GM12891 (cell line): ENCODE measurements at regions not wholly inside any gene's neighbourhood (a gene's known extent, or its start where the extent isn't known, plus 50 kb on each side); places are given as distances from the start of the nearest gene placed in this dataset.
"Not testable (repeated sequence)": the region's sequence is repeated elsewhere in the genome, so short reads cannot be mapped to it uniquely, and the experiment has no call there.

Experiments used
- DNase-seq: peaks from one replicate; pipeline ENCODE4 v3.0.0; 2011; ENCODE audit warnings: low spot score; ENCODE audit not compliant: insufficient read length
- FAIRE-seq: peaks from 2 replicates; lab custom pipeline; 2011; peaks lifted over from hg19 to GRCh38; lab: Jason Lieb, UNC
- PAX5 ChIP-seq: IDR thresholded peaks from 2 replicates; pipeline ENCODE4 v1.6.1; 2011; ENCODE audit warnings: low read length, moderate library complexity, mild to moderate bottlenecking; ENCODE audit not compliant: insufficient read depth, severe bottlenecking
- POLR2A ChIP-seq: IDR thresholded peaks from 2 replicates; pipeline ENCODE4 v1.6.1; 2011; ENCODE audit warnings: low read depth, low read length, control low read depth
- POLR2AphosphoS5 ChIP-seq: IDR thresholded peaks from 2 replicates; pipeline ENCODE4 v1.6.1; 2011; ENCODE audit warnings: low read depth, low read length, control low read depth
- POU2F2 ChIP-seq: IDR thresholded peaks from 2 replicates; pipeline ENCODE4 v1.6.1; 2011; ENCODE audit warnings: low read depth, mild to moderate bottlenecking, control low read depth, low read length, moderate library complexity
- SPI1 ChIP-seq: IDR thresholded peaks from 2 replicates; pipeline ENCODE4 v1.6.1; 2011; ENCODE audit warnings: low read depth, low read length, control low read depth
- TAF1 ChIP-seq: IDR thresholded peaks from 2 replicates; pipeline ENCODE4 v1.6.1; 2011; ENCODE audit warnings: low read depth, low read length, control low read depth

DNA sequence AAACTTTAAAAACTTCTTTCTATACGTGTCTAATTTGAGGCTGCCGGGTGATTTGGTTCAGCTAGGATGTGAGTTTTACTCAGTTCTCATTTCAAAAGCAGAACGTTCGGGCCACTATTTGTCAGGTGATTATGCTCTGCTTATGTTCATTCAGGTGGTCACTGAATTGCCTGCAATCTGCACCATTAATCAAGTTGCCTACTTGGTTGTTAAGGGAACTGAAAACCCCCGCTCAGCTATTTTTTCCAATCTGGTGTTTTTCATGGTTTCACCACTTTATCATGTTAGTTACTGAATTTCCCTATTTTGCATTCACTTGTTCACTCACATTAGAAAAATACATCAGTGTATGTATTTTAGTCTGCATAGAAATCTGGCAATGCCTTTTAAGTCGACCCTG is 523.0 kb downstream of the CSNK1G3 start:
- no peak for TF ChIP-seq POLR2AphosphoS5
- TF ChIP-seq POU2F2, result peak; percentile 63; the same call in 1 of the 2 replicates
- no peak for TF ChIP-seq TAF1
- TF ChIP-seq POLR2A, result no peak
- peak; percentile 90 for TF ChIP-seq SPI1
- no peak for TF ChIP-seq PAX5
- DNase-seq, result no peak
- FAIRE-seq, result peak; percentile 92

DNA sequence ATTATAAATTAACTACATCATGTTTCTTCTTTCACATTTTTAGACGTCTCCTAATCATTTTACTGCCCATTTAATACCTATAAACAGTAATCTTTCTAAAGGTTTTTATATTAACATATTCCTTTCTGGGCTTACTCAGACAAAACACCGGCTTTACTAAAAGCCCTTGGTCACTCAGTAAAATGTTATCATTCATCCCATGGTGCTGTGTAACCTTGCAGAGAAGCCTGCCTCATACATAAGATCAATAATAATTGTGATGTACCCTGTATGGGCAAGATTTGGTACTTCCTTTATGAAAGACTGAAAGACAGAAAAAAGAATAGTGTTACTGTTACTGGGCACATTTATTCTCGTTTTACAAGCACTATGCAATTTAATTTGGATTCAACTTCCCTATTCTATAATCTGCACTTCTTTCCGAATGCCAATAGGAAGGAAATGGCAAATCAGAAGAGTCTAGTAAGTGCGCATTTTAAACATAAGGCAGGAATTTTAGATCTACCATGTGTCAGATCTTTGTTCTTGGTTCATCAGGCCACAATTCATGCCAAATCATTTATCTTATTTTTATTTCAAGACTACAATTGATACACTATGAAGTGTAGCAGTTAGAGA is 522.2 kb downstream of the CSNK1G3 start:
- DNase-seq (no peak), FAIRE-seq (no peak)
- TF ChIP-seq POLR2AphosphoS5 (no peak), TAF1 (no peak), PAX5 (no peak), POLR2A (no peak), SPI1 (no peak)

DNA sequence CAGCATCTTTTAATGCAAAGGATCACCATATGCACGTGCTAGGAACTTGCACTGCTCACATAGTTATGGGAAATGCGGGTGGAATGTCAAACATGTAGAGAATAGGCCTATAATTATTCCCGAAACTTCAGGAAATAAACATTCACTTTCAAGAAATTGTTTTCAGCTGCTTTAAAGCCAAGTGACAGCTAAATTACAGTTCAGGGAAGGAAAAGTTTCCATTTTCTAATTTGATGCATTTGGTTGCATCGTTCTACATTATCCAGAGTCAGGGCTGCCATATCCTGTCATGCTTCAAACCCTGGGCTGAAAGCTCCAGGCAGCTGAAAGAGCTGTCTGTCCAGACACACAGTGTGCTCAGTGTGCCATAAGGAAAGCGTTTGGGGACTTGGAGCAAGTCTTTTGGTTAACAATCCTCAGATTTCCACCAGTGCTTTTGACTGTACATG is 518.1 kb downstream of the CSNK1G3 start:
- DNase-seq, result no peak
- FAIRE-seq, result no peak
- TF ChIP-seq SPI1 (no peak), POU2F2 (no peak), TAF1 (no peak)

DNA sequence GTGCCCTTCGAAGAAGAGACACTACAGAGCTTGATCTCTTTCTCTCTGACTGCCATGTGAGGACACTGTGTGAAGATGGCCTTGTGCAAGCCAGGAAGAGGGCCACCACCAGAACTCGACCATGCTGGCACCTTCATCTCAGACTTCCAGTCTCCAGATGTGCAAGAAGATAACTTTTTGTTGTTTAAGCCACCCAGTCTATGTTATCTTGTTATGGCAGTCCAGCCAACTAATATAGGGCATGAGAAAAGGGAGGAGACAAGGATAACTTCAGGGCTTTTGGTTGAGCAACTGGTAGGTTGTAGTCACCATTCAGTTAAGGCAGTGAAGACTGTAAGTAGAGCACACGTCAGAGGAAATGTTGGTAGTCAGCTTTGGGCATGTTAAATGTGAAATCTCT is 515.5 kb downstream of the CSNK1G3 start:
- no peak for FAIRE-seq
- no peak for DNase-seq
- TF ChIP-seq SPI1 (no peak), POLR2AphosphoS5 (no peak), POU2F2 (no peak), PAX5 (no peak), POLR2A (no peak), TAF1 (no peak)

DNA sequence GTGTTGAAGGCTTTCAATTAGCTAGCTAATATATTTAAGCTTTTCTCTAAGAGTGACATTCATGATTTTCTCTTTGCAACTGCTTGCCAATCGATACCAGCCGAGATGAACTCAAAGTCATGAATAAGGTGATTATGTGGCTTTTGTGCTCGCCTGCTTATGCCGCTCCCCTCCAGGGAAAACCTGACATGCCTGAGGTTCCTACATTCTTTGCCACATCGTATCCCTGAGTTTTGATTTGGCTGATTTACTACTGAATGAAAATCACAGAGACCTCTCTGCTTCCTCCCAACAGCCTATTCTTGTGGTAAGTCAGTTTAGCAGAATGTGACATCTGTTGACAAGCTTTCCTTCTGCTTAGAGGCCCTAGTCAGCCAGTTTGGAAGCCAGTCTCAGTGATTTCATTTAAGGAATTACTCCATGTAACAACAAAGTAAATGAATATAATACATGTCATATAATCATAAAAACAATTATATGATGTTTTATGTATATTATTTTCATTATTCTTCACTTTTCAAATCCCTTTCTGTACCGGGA is 513.4 kb downstream of the CSNK1G3 start:
- DNase-seq (no peak), FAIRE-seq (no peak)
- no peak for TF ChIP-seq POLR2AphosphoS5
- no peak for TF ChIP-seq POLR2A
- no peak for TF ChIP-seq TAF1

DNA sequence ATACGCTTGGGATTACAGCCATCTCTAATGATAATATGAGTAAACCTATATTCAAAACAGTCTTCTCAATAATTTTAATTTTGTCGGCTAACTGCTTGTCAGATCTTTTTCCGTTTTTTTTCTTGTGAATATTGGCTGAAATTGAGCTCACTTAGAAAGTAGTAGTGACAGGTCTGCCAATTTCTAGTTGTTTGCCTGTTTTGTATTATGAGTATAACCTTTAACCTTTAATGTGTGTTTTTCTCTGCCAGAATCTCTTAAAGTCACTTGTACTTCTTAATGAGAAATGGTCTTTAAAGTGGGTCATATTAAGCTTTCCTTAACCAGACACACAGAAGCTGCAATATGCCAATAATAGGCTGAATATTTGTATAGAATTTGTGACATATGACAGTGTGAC is 511.0 kb downstream of the CSNK1G3 start:
- no peak for TF ChIP-seq SPI1
- no peak for TF ChIP-seq POLR2A
- TF ChIP-seq PAX5, result no peak
- no peak for TF ChIP-seq TAF1
- TF ChIP-seq POU2F2, result no peak
- no peak for DNase-seq
- no peak for FAIRE-seq

DNA sequence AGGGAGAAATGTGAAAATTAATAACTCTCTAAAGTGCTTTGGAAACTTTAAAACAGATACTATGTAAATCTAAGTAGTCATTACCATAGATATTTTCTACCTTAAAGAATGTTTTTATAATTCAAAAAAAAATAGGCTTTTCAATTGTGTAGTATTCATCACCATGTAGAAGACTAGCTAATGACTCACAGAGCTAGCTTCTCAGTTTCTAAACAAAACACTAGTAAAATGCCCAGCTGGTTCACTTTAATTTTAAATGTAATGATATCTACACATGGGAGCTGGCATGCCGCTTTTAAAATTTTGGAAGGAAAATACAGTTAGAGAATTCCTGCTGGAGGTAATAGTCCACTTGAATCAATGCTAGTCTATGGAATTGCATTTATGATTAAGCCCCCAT is 509.8 kb downstream of the CSNK1G3 start:
- DNase-seq (no peak), FAIRE-seq (no peak)
- TF ChIP-seq SPI1, result no peak
- TF ChIP-seq TAF1, result no peak
- TF ChIP-seq POU2F2, result no peak
- no peak for TF ChIP-seq POLR2A

DNA sequence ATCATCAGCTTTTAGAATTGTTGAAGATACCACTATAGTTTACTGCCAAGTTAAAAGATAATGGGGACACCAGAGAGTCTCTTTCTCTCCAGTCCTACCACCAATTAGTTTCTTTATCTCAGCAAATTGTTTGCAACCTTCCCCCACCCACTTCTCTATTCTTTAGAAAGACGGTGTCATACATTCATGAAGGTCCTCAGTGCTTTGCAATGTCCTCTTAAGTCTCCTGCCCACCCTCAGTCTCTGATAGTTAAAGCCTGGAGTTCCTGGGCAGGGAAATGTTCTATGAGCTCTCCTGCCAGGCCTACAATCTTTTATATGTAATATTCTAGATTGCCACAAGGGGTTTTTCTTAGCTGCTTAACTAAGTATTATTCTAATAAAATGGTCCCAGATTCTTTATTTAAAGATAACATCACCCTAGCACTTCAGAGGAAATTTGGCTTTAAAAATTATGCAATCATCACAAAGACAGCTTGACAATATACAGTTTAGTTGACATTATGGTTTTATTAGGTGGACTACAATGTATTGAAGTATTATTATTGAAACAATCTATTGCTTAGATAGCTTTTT is 509.2 kb downstream of the CSNK1G3 start:
- FAIRE-seq (no peak), DNase-seq (no peak)
- TF ChIP-seq PAX5 (no peak), POU2F2 (no peak)

DNA sequence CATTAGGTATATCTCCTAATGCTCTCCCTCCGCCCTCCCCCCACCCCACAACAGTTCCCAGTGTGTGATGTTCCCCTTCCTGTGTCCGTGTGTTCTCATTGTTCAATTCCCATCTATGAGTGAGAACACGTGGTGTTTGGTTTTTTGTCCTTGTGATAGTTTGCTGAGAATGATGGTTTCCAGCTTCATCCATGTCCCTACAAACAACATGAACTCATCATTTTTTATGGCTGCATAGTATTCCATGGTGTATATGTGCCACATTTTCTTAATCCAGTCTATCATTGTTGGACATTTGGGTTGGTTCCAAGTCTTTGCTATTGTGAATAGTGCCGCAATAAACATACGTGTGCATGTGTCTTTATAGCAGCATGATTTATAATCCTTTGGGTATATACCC is 505.3 kb downstream of the CSNK1G3 start:
- not testable (repeated sequence) for DNase-seq, FAIRE-seq

DNA sequence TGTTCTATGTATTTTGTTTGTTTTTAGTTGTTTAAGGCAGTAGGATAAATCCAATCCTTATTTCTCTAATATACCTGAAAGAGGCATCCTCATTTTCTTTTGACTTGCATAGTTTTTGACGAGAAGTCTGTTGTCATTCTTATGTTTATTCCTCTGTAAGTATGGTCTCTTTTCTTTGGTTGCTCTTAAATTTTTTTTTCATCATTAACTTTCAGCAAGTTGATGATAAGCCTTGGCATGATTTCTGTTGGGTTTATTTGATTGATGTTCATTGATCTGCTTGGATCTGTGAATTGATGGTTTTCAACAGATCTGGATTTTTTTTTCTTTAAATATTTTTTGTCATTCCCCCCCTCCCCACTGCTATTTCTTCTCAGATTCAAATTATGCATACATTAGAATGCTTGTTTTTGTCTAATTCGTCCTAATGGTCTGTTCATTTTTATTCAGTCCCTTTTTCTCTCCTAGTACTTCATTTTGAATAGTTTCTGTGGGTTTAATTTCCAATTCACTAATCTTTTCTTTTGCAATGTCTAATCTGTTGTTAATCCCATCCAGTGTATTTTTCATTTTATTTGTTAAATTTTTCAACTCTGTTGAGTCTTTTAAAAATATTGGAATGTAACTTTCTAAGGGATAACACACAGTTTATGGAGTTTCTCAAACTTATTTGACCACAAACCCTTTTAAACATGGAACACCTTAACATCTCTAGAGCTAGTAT is 495.9 kb downstream of the CSNK1G3 start:
- TF ChIP-seq POU2F2 (no peak), PAX5 (no peak), POLR2A (no peak), POLR2AphosphoS5 (no peak)
- no peak for DNase-seq
- FAIRE-seq, result no peak
